Astrocyte of the cerebellum (primary cell): ENCODE measurements at regions not wholly inside any gene's neighbourhood (a gene's known extent, or its start where the extent isn't known, plus 50 kb on each side); places are given as distances from the start of the nearest gene placed in this dataset.
"Not testable (repeated sequence)": the region's sequence is repeated elsewhere in the genome, so short reads cannot be mapped to it uniquely, and the experiment has no call there.

Source experiments
- DNase-seq: peaks from one replicate; pipeline ENCODE4 v3.0.0-alpha.2; 2011; ENCODE audit warnings: low read depth
- H3K4me3 ChIP-seq: 2 replicates; pipeline ENCODE4 v1.5.1; 2011; ENCODE audit warnings: mild to moderate bottlenecking, low read depth, low read length, moderate library complexity
- in situ Hi-C: cut with HindIII; loops from 2 replicates; pipeline ENCODE4 v1.10.0; 2017; ENCODE audit warnings: low sequenced_read_pairs
- TF ChIP-seq, protein P1 (sequence below): IDR thresholded peaks from 2 replicates; pipeline ENCODE4 v1.5.1; 2012; ENCODE audit warnings: low read length, low read depth, moderate library complexity, mild to moderate bottlenecking; ENCODE audit errors: missing control alignments

DNA sequence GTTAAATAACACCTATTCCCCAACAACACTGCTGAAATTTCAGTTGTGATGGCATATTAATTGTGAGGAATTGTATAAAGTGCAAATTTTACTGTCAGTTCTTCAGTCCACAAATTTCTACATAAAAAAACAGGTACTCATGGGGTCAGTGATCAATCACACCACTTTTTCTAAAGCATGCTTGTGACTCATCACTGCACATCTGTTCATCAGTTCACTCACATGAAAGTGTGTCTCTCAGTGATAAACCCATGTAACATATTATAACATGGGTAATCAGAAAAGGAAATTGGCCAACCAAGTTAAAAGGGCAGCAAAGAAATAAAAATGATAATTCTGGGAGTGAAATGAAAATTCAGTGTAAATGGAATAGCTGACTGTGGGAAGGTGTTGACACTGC is 234.7 kb upstream of the FKBP1C start:
- no peak overlapping the region for H3K4me3 ChIP-seq
- no peak for DNase-seq
- in situ Hi-C loops = no loop called here
- TF ChIP-seq, protein P1, sequence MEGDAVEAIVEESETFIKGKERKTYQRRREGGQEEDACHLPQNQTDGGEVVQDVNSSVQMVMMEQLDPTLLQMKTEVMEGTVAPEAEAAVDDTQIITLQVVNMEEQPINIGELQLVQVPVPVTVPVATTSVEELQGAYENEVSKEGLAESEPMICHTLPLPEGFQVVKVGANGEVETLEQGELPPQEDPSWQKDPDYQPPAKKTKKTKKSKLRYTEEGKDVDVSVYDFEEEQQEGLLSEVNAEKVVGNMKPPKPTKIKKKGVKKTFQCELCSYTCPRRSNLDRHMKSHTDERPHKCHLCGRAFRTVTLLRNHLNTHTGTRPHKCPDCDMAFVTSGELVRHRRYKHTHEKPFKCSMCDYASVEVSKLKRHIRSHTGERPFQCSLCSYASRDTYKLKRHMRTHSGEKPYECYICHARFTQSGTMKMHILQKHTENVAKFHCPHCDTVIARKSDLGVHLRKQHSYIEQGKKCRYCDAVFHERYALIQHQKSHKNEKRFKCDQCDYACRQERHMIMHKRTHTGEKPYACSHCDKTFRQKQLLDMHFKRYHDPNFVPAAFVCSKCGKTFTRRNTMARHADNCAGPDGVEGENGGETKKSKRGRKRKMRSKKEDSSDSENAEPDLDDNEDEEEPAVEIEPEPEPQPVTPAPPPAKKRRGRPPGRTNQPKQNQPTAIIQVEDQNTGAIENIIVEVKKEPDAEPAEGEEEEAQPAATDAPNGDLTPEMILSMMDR = no peak

DNA sequence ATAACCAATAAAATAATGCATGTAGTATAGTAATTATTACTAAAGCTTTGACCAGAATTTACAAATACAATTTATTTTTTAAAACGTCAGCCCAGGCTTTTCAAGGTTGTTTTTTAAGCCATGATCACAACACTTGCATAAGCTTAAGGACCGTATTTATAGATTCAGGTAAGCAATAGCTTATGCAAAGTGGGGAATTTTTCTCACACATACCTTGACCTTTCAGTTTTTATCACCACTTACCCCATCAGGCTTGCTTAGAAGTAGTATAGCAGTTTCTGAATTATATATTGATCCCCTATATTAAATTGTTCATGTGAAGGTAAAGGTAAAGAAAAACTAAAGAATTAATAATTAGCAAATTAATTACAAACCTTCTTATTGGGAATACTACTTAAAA is 232.3 kb upstream of the FKBP1C start:
- no peak overlapping the region for H3K4me3 ChIP-seq
- no peak for DNase-seq
- TF ChIP-seq, protein P1 = no peak
- in situ Hi-C loops = no loop called here

DNA sequence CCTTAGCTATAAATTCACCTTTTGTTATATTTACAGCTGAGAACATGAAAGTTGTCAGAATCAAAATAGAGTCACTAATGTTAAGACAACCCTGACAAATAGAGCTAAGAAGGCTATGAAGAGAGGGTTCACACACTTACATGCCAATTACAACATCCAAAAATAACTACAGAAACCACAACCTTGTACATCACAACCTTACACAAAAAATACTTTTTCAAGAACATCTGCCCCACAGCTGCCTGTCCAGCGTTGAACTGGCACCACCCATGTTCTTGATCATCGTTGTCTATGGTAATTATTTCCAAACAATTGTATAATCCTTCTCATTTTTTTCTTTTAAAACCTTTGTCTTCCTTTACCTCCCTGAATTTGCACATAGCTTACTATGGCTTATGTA is 231.2 kb upstream of the FKBP1C start:
- TF ChIP-seq, protein P1 = no peak
- in situ Hi-C loops = no loop called here
- no peak for DNase-seq
- no peak overlapping the region for H3K4me3 ChIP-seq

DNA sequence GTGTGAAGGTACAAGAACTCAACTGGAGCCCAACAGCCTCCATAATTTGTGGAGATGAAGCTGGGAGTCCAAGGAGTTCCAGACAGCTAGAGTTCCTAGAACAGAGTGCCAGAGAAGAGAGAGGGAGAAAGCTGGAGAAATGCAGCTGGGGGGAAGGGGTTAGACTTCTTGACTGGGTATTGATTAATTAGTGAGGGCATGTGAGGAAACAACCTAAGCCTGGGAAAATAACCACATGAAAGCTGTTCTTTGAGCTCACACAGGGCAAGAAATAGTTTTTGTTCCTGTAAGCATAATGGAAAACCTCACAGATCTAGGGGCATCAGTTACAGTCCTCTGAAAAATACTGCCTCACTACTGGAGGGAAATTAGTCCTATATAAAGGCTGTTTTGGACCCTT is 230.5 kb upstream of the FKBP1C start:
- TF ChIP-seq, protein P1 = no peak
- in situ Hi-C loops = no loop called here
- no peak overlapping the region for H3K4me3 ChIP-seq
- no peak for DNase-seq

DNA sequence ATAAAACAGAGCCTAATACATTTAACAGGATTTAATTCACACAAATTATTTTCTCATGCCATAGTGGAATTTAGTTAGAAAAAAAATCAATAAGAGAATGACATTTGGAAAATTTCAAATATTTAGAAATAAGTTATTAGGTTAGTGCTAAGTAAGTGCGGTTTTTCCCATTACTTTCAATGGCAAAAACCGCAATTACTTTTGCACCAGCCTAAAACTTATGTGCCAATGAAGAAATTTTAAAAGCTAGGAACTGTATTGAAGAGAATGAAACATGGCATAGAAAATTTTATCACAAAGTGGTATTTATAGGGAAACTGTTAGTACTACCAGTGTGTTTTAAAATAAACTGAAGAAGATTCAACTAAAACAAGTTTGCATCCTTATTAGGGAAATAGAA is 228.3 kb upstream of the FKBP1C start:
- TF ChIP-seq, protein P1 = no peak
- in situ Hi-C loops = no loop called here
- no peak for DNase-seq
- no peak overlapping the region for H3K4me3 ChIP-seq

DNA sequence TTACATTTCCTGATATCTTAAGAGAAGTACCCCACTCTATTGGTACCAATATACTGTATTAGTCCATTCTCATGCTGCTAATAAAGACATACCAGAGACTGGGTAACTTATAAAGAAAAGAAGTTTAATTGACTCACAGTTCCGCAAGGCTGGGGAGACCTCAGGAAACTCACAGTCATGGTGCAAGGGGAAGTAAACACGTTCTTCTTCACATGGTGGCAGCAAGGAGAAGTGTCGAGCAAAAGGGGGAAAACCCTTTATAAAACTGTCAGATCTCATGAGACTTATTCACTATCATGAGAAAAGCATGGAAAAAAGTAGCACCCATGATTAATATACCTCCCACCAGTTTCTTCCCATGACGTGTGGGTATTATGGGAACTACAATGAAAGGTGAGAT is 219.6 kb upstream of the FKBP1C start:
- H3K4me3 ChIP-seq, in situ Hi-C loops, DNase-seq: not testable (repeated sequence)

DNA sequence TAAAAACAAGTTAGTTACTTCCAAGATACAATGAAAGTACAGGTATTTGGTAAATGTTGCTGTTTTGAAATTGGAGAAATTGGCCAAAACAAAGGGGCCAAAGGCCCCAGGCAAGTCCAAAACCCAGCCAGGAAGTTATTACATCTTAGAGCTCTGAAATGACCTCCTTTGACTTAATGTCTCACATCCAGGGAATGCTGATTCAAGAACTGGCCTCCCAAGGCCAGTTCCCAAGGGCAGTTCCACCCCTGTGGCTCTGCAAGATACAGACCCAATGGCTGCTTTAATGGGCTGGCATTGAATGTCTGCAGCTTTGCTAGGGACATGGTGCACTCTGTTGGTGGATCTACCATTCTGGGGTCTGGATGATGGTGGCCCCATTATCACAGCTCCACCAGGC is 217.3 kb upstream of the FKBP1C start:
- TF ChIP-seq, protein P1 = no peak
- no peak overlapping the region for H3K4me3 ChIP-seq
- no peak for DNase-seq
- in situ Hi-C loops = no loop called here
